ENCODE measurements at regions not wholly inside any gene's neighbourhood (a gene's known extent, or its start where the extent isn't known, plus 50 kb on each side); places are given as distances from the start of the nearest gene placed in this dataset.

- DNase-seq (ENCODE audit: low spot score): no peak
These were observed 224.9 kb upstream of the ZNF717 start for GRCh38 chr3:76010252-76010651.

- DNase-seq (ENCODE audit: low spot score): no peak
These were observed 225.8 kb upstream of the ZNF717 start for GRCh38 chr3:76011121-76011520.

GRCh38 chr3:76015496-76015895 is 230.1 kb upstream of the ZNF717 start:
- no peak for DNase-seq (ENCODE audit: low spot score)

- DNase-seq (ENCODE audit: low spot score): no peak
These were observed 230.8 kb upstream of the ZNF717 start for GRCh38 chr3:76016111-76016510.

GRCh38 chr3:76016769-76017439 is 231.6 kb upstream of the ZNF717 start:
- no peak for DNase-seq (ENCODE audit: low spot score)

GRCh38 chr3:76021376-76021775 is 236.0 kb upstream of the ZNF717 start:
- DNase-seq (ENCODE audit: low spot score): no peak

- DNase-seq (ENCODE audit: low spot score): no peak
These were observed 239.3 kb upstream of the ZNF717 start for GRCh38 chr3:76024640-76025039.

GRCh38 chr3:76025561-76025960 is 240.2 kb upstream of the ZNF717 start:
- no peak for DNase-seq (ENCODE audit: low spot score)

GRCh38 chr3:76026379-76026778 is 241.0 kb upstream of the ZNF717 start:
- DNase-seq (ENCODE audit: low spot score): no peak

GRCh38 chr3:76028774-76029173 is 243.4 kb upstream of the ZNF717 start:
- DNase-seq (ENCODE audit: low spot score): no peak

GRCh38 chr3:76034649-76035048 is 249.3 kb upstream of the ZNF717 start:
- no peak for DNase-seq (ENCODE audit: low spot score)

GRCh38 chr3:76035117-76035516 is 249.8 kb upstream of the ZNF717 start:
- no peak for DNase-seq (ENCODE audit: low spot score)

GRCh38 chr3:76038949-76039348 is 253.6 kb upstream of the ZNF717 start:
- no peak for DNase-seq (ENCODE audit: low spot score)

GRCh38 chr3:76039431-76039830 is 254.1 kb upstream of the ZNF717 start:
- no peak for DNase-seq (ENCODE audit: low spot score)

GRCh38 chr3:76040946-76041345 is 255.6 kb upstream of the ZNF717 start:
- no peak for DNase-seq (ENCODE audit: low spot score)

- DNase-seq (ENCODE audit: low spot score): no peak
These were observed 258.4 kb upstream of the ZNF717 start for GRCh38 chr3:76043746-76044145.

- no peak for DNase-seq (ENCODE audit: low spot score)
These were observed 259.6 kb upstream of the ZNF717 start for GRCh38 chr3:76044601-76045600.

- DNase-seq (ENCODE audit: low spot score): no peak
These were observed 262.0 kb upstream of the ZNF717 start for GRCh38 chr3:76047368-76047767.

GRCh38 chr3:76049776-76050175 is 264.4 kb upstream of the ZNF717 start:
- DNase-seq (ENCODE audit: low spot score): no peak

- no peak for DNase-seq (ENCODE audit: low spot score)
These were observed 265.8 kb upstream of the ZNF717 start for GRCh38 chr3:76051145-76051544.

GRCh38 chr3:76054404-76054803 is 269.1 kb upstream of the ZNF717 start:
- DNase-seq (ENCODE audit: low spot score): no peak

- DNase-seq (ENCODE audit: low spot score): no peak
These were observed 276.3 kb upstream of the ZNF717 start for GRCh38 chr3:76061654-76062053.

- no peak for DNase-seq (ENCODE audit: low spot score)
These were observed 277.7 kb upstream of the ZNF717 start for GRCh38 chr3:76063019-76063418.
